ENCODE measurements at regions not wholly inside any gene's neighbourhood (a gene's known extent, or its start where the extent isn't known, plus 50 kb on each side); places are given as distances from the start of the nearest gene placed in this dataset.

DNA sequence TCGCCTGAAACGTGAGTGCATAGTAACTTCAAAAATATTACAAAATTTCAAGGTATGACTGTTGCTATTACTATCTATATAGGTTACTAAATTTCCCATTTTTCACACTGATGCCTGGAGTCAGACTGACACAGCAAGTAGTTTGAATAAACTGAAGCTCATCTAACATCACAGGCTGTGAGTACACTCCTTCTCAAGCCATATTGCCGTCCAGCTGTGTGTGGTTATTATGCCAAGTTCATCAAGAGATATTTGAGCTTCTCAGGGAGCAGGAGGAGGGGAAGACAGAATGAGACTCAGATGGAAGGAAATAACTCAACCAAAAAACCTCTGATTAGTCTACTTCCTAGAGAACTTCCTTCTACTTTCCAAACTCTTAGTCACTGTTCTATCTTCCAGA lies 473.9 kb downstream of the TOX3 start:
- no peak overlapping the region for H3K4me3 Mint-ChIP-seq
- H3K4me1 Mint-ChIP-seq: no peaks in the 10 kb centered on the region
- ATAC-seq (no peak), DNase-seq (no peak)
- H3K27me3 Mint-ChIP-seq (ENCODE audit: low read depth in 2 of 2): no peaks in the 10 kb centered on the region
- H3K27ac Mint-ChIP-seq: no peak overlapping the region
- intact Hi-C loops (cut with micrococcal nuclease): no loop called here
- H3K36me3 ChIP-seq (ENCODE audit: control insufficient read depth, insufficient read depth, low read length): no peaks in the 10 kb centered on the region
- H3K4me3 ChIP-seq (ENCODE audit: low read length): no peak overlapping the region
- peaks cover 4 to 5% of the 10 kb centered on the region in 2 donors for H3K9me3 Mint-ChIP-seq
- H3K36me3 Mint-ChIP-seq: no peaks in the 10 kb centered on the region
- no peak overlapping the region for H3K27ac ChIP-seq (ENCODE audit: low read length)
- TF ChIP-seq, protein P1, sequence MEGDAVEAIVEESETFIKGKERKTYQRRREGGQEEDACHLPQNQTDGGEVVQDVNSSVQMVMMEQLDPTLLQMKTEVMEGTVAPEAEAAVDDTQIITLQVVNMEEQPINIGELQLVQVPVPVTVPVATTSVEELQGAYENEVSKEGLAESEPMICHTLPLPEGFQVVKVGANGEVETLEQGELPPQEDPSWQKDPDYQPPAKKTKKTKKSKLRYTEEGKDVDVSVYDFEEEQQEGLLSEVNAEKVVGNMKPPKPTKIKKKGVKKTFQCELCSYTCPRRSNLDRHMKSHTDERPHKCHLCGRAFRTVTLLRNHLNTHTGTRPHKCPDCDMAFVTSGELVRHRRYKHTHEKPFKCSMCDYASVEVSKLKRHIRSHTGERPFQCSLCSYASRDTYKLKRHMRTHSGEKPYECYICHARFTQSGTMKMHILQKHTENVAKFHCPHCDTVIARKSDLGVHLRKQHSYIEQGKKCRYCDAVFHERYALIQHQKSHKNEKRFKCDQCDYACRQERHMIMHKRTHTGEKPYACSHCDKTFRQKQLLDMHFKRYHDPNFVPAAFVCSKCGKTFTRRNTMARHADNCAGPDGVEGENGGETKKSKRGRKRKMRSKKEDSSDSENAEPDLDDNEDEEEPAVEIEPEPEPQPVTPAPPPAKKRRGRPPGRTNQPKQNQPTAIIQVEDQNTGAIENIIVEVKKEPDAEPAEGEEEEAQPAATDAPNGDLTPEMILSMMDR (IDR thresholded peaks at IDR 0.05): no peak
- no peaks in the 10 kb centered on the region for H3K9me3 ChIP-seq (ENCODE audit: control insufficient read depth, insufficient read depth, low read length)
- H3K4me1 ChIP-seq (ENCODE audit: control insufficient read depth, insufficient read depth, low read length): no peaks in the 10 kb centered on the region
- WGBS (ENCODE audit: insufficient coverage): 100% methylated on average over 1 of the region's 3 CpGs
- H3K27me3 ChIP-seq (ENCODE audit: control insufficient read depth, insufficient read depth, low read length): no peaks in the 10 kb centered on the region

DNA sequence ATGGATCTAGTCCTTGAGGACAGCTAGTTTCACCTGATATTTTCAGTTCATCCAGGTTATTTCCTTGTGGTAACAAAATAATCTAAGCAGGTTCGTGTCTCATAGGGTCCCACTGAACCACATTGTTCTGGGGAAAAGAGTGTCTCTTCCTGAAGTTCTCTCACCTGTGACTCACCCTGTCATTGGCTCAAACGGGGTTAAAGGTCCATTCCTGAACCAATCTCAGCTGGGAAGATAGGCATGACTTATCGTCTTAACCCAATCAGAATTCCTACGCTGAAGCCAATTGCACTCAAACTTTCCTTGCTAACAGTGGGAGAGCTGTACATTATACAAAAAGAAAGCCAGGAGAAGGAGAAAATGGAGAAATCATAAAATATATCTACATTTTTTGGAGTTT lies 475.8 kb downstream of the TOX3 start:
- no peaks in the 10 kb centered on the region for H3K4me1 Mint-ChIP-seq
- TF ChIP-seq, protein P1 (IDR thresholded peaks at IDR 0.05): no peak
- no peaks in the 10 kb centered on the region for H3K27me3 Mint-ChIP-seq (ENCODE audit: low read depth in 2 of 2)
- ATAC-seq (no peak), DNase-seq (no peak)
- no peaks in the 10 kb centered on the region for H3K9me3 ChIP-seq (ENCODE audit: control insufficient read depth, insufficient read depth, low read length)
- intact Hi-C loops (cut with micrococcal nuclease): loop anchor here (1.0 kb wide), 1 partner anchor 25 kb away; no protein-coding TSS in a partner anchor
- H3K9me3 Mint-ChIP-seq: peaks cover 7 to 12% of the 10 kb centered on the region in 2 donors
- H3K4me3 Mint-ChIP-seq: no peak overlapping the region
- H3K27me3 ChIP-seq (ENCODE audit: control insufficient read depth, insufficient read depth, low read length): no peaks in the 10 kb centered on the region
- no peaks in the 10 kb centered on the region for H3K36me3 ChIP-seq (ENCODE audit: control insufficient read depth, insufficient read depth, low read length)
- H3K27ac ChIP-seq (ENCODE audit: low read length): no peak overlapping the region
- no peak overlapping the region for H3K27ac Mint-ChIP-seq
- H3K36me3 Mint-ChIP-seq: no peaks in the 10 kb centered on the region
- no peak overlapping the region for H3K4me3 ChIP-seq (ENCODE audit: low read length)
- no peaks in the 10 kb centered on the region for H3K4me1 ChIP-seq (ENCODE audit: control insufficient read depth, insufficient read depth, low read length)
- WGBS (ENCODE audit: insufficient coverage): 55% methylated on average over 3 of the region's 4 CpGs

DNA sequence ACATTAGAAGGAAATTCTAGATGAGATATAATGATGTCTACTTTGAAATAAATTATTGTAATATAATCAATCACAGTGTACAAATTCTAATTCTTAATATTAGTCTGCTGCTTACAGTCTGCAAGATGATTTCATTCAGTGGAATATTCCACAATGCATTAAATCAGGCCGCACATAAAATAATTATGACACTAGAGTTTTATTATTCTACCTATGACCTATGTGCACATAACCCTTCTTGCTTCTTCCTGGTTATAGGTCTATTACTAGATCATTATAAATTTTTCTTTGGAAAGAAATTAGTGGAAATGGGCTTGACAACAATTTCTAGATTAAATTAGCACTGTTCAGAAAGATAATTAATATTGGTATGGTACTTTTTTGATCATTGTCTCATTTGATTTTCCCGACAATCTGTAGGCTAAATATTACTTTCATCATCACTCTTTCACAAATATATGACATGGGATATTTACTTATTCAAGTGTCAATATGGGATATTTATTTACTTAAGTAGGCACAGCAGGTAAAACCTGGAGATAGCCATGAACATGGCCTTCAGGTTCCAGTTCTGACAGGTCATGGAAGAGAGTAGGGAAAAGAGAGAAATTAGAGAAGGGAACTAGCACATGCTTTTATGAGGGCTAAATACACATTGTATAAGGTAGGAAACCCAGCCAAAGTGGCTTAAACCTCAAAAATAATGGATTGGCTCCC lies 476.4 kb downstream of the TOX3 start:
- ATAC-seq: no peak
- peaks cover 5 to 12% of the 10 kb centered on the region in 2 donors for H3K9me3 Mint-ChIP-seq
- H3K27me3 Mint-ChIP-seq (ENCODE audit: low read depth in 2 of 2): no peaks in the 10 kb centered on the region
- no peaks in the 10 kb centered on the region for H3K4me1 Mint-ChIP-seq
- WGBS (ENCODE audit: insufficient coverage): no CpG with 5 or more reads among the region's 2 CpGs
- H3K36me3 ChIP-seq (ENCODE audit: control insufficient read depth, insufficient read depth, low read length): no peaks in the 10 kb centered on the region
- no peaks in the 10 kb centered on the region for H3K9me3 ChIP-seq (ENCODE audit: control insufficient read depth, insufficient read depth, low read length)
- no peak overlapping the region for H3K27ac Mint-ChIP-seq
- H3K4me3 ChIP-seq (ENCODE audit: low read length): no peak overlapping the region
- no peaks in the 10 kb centered on the region for H3K36me3 Mint-ChIP-seq
- H3K27ac ChIP-seq (ENCODE audit: low read length): no peak overlapping the region
- no peaks in the 10 kb centered on the region for H3K27me3 ChIP-seq (ENCODE audit: control insufficient read depth, insufficient read depth, low read length)
- TF ChIP-seq, protein P1 (IDR thresholded peaks at IDR 0.05): no peak
- intact Hi-C loops (cut with micrococcal nuclease): loop anchor here (1.0 kb wide), 1 partner anchor 24 kb away; no protein-coding TSS in a partner anchor
- no peak overlapping the region for H3K4me3 Mint-ChIP-seq
- no peaks in the 10 kb centered on the region for H3K4me1 ChIP-seq (ENCODE audit: control insufficient read depth, insufficient read depth, low read length)
- DNase-seq: no peak

DNA sequence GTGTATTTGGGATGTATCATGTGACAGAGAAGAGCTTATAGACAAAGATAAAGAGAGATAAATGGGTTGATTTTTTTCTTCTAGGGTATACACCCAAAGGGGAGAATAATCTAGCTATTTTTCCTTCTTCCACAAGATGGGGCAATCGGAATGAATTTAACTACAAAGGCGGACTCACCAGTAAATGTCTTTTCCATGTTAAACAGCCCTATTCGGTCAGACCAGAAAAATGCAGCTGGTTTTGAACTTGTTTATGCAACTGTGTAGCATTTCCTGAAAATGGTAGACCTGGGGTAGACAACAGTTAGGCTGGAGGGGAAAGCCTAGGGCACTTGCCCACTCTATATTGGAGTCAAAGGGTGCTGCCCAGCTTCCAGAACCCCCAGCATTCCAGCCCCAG lies 477.1 kb downstream of the TOX3 start:
- H3K27me3 Mint-ChIP-seq (ENCODE audit: low read depth in 2 of 2): no peaks in the 10 kb centered on the region
- H3K27ac ChIP-seq (ENCODE audit: low read length): no peak overlapping the region
- TF ChIP-seq, protein P1 (IDR thresholded peaks at IDR 0.05): no peak
- no peaks in the 10 kb centered on the region for H3K36me3 Mint-ChIP-seq
- no peak overlapping the region for H3K4me3 ChIP-seq (ENCODE audit: low read length)
- no peak overlapping the region for H3K27ac Mint-ChIP-seq
- no peaks in the 10 kb centered on the region for H3K27me3 ChIP-seq (ENCODE audit: control insufficient read depth, insufficient read depth, low read length)
- H3K4me1 ChIP-seq (ENCODE audit: control insufficient read depth, insufficient read depth, low read length): no peaks in the 10 kb centered on the region
- ATAC-seq: no peak
- DNase-seq: no peak
- peaks cover 5 to 12% of the 10 kb centered on the region in 2 donors for H3K9me3 Mint-ChIP-seq
- H3K4me1 Mint-ChIP-seq: no peaks in the 10 kb centered on the region
- H3K4me3 Mint-ChIP-seq: no peak overlapping the region
- no peaks in the 10 kb centered on the region for H3K9me3 ChIP-seq (ENCODE audit: control insufficient read depth, insufficient read depth, low read length)
- no peaks in the 10 kb centered on the region for H3K36me3 ChIP-seq (ENCODE audit: control insufficient read depth, insufficient read depth, low read length)
- intact Hi-C loops (cut with micrococcal nuclease): no loop called here
- 35% methylated on average over 3 of the region's 3 CpGs for WGBS (ENCODE audit: insufficient coverage)
